ENCODE measurements at regions not wholly inside any gene's neighbourhood (a gene's known extent, or its start where the extent isn't known, plus 50 kb on each side); places are given as distances from the start of the nearest gene placed in this dataset.

GRCh38 chr20:50270569-50270968 lies 79.9 kb downstream of the CEBPB start:
- DNase-seq: peak; percentile 48
- H3K27me3 ChIP-seq (ENCODE audit: low read depth): peaks cover 4% of the 10 kb centered on the region
- no peak overlapping the region for H3K27ac ChIP-seq (replicated peaks)
- peaks cover 16% of the 10 kb centered on the region for H3K4me1 ChIP-seq
- H3K9me3 ChIP-seq (replicated peaks): no peaks in the 10 kb centered on the region
- H3K4me3 ChIP-seq: no peak overlapping the region
- no peak for TF ChIP-seq CTCF (IDR thresholded peaks at IDR 0.05; ENCODE audit: borderline replicate concordance)
- H3K36me3 ChIP-seq: no peaks in the 10 kb centered on the region
- intact Hi-C loops (cut with micrococcal nuclease): no loop called here

- intact Hi-C loops (cut with micrococcal nuclease): no loop called here
- Histone ChIP-seq H3K9me3 (replicated peaks) (no peaks in the 10 kb centered on the region), H3K4me3 (no peak overlapping the region), H3K36me3 (no peaks in the 10 kb centered on the region), H3K27me3 (ENCODE audit: low read depth) (peaks cover 4% of the 10 kb centered on the region), H3K27ac (replicated peaks) (peak overlapping the region; percentile 23), H3K4me1 (peaks cover 16% of the 10 kb centered on the region)
- DNase-seq: no peak
- no peak for TF ChIP-seq CTCF (IDR thresholded peaks at IDR 0.05; ENCODE audit: borderline replicate concordance)
Observed at GRCh38 chr20:50271176-50271575, 80.5 kb downstream of the CEBPB start.

GRCh38 chr20:50271612-50272011 lies 81.0 kb downstream of the CEBPB start:
- peaks cover 4% of the 10 kb centered on the region for H3K27me3 ChIP-seq (ENCODE audit: low read depth)
- H3K36me3 ChIP-seq: no peaks in the 10 kb centered on the region
- no peak for TF ChIP-seq CTCF (IDR thresholded peaks at IDR 0.05; ENCODE audit: borderline replicate concordance)
- intact Hi-C loops (cut with micrococcal nuclease): no loop called here
- H3K9me3 ChIP-seq (replicated peaks): no peaks in the 10 kb centered on the region
- H3K27ac ChIP-seq (replicated peaks): peak overlapping the region; percentile 23
- no peak for DNase-seq
- no peak overlapping the region for H3K4me3 ChIP-seq
- peaks cover 13% of the 10 kb centered on the region for H3K4me1 ChIP-seq

- Histone ChIP-seq H3K4me3 (no peak overlapping the region), H3K9me3 (replicated peaks) (no peaks in the 10 kb centered on the region), H3K27me3 (ENCODE audit: low read depth) (peaks cover 4% of the 10 kb centered on the region), H3K27ac (replicated peaks) (peak overlapping the region; percentile 23), H3K4me1 (peaks cover 9% of the 10 kb centered on the region), H3K36me3 (no peaks in the 10 kb centered on the region)
- peak; percentile 56 for DNase-seq
- intact Hi-C loops (cut with micrococcal nuclease): no loop called here
- no peak for TF ChIP-seq CTCF (IDR thresholded peaks at IDR 0.05; ENCODE audit: borderline replicate concordance)
Observed at GRCh38 chr20:50272030-50272723, 81.5 kb downstream of the CEBPB start.

GRCh38 chr20:50272724-50273446 lies 82.3 kb downstream of the CEBPB start:
- DNase-seq: no peak
- Histone ChIP-seq H3K36me3 (no peaks in the 10 kb centered on the region), H3K27me3 (ENCODE audit: low read depth) (peaks cover 4% of the 10 kb centered on the region), H3K4me1 (peaks cover 9% of the 10 kb centered on the region), H3K27ac (replicated peaks) (no peak overlapping the region), H3K4me3 (no peak overlapping the region), H3K9me3 (replicated peaks) (no peaks in the 10 kb centered on the region)
- intact Hi-C loops (cut with micrococcal nuclease): no loop called here
- no peak for TF ChIP-seq CTCF (IDR thresholded peaks at IDR 0.05; ENCODE audit: borderline replicate concordance)

Data from left ventricle myocardium inferior (tissue), 1 donor.